Testis (tissue), 2 donors: ENCODE measurements at regions not wholly inside any gene's neighbourhood (a gene's known extent, or its start where the extent isn't known, plus 50 kb on each side); places are given as distances from the start of the nearest gene placed in this dataset.

ENCODE experiments used
- POLR2A ChIP-seq: fragments of 450-650 bp; IDR thresholded peaks from one replicate; pipeline ENCODE4 v1.6.1; 2017; ENCODE audit warnings: antibody characterized with exemption, mild to moderate bottlenecking, moderate library complexity
- TF ChIP-seq, protein P1 (sequence below), 3 experiments: fragments of 450-650 bp in 2 of 3; fragments of 200-600 bp in 1 of 3; sonication (generic) in 1 of 3; IDR thresholded peaks; one replicate each; pipeline ENCODE4 v1.5.1; 2016 to 2019; ENCODE audit warnings: antibody characterized with exemption in 3 of 3, mild to moderate bottlenecking in 2 of 3, moderate library complexity in 1 of 3

- TF ChIP-seq, protein P1, sequence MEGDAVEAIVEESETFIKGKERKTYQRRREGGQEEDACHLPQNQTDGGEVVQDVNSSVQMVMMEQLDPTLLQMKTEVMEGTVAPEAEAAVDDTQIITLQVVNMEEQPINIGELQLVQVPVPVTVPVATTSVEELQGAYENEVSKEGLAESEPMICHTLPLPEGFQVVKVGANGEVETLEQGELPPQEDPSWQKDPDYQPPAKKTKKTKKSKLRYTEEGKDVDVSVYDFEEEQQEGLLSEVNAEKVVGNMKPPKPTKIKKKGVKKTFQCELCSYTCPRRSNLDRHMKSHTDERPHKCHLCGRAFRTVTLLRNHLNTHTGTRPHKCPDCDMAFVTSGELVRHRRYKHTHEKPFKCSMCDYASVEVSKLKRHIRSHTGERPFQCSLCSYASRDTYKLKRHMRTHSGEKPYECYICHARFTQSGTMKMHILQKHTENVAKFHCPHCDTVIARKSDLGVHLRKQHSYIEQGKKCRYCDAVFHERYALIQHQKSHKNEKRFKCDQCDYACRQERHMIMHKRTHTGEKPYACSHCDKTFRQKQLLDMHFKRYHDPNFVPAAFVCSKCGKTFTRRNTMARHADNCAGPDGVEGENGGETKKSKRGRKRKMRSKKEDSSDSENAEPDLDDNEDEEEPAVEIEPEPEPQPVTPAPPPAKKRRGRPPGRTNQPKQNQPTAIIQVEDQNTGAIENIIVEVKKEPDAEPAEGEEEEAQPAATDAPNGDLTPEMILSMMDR (IDR thresholded peaks at IDR 0.05): no peak
- no peak for TF ChIP-seq POLR2A
Observed at GRCh38 chr14:71852181-71852580, 80.0 kb upstream of the RGS6 start.
